ENCODE measurements at regions not wholly inside any gene's neighbourhood (a gene's known extent, or its start where the extent isn't known, plus 50 kb on each side); places are given as distances from the start of the nearest gene placed in this dataset.

GRCh38 chr13:91216928-91217700 lies 130.4 kb upstream of the MIR17HG start:
- TF ChIP-seq POLR2AphosphoS5 (IDR thresholded peaks at IDR 0.05) (no peak), CTCF (IDR thresholded peaks at IDR 0.05) (no peak)
